ENCODE measurements at regions not wholly inside any gene's neighbourhood (a gene's known extent, or its start where the extent isn't known, plus 50 kb on each side); places are given as distances from the start of the nearest gene placed in this dataset.

DNA sequence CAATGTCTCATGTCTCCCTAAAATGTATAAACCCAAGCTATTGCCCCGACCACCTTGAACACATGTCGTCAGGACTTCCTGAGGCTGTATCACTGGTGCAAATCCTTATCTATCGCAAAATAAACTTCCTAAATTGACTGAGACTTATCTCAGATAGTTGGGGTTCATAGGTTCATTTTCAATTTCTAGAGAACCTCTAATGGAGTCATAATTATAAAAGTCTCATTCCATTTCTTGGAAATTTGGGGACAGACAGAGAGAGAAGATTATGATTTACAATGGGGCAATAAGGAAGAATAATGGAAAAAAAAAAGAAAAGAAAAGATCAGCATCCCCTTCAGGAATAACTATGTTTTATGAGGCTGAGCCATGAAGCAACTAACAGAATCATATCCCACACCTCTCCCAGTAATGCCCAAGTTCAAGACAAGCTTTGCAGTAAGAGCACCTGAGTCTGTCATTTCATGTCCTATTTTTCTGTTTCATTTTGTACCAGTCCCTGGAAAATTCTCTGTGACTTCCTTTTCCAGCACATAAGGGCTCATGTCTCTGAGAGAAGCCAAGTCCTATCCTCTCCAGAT, 70.0 kb upstream of the ETS2 start:
- DNase-seq (ENCODE audit: extremely low read depth, low read depth) = no peak
- TF ChIP-seq, protein P1, sequence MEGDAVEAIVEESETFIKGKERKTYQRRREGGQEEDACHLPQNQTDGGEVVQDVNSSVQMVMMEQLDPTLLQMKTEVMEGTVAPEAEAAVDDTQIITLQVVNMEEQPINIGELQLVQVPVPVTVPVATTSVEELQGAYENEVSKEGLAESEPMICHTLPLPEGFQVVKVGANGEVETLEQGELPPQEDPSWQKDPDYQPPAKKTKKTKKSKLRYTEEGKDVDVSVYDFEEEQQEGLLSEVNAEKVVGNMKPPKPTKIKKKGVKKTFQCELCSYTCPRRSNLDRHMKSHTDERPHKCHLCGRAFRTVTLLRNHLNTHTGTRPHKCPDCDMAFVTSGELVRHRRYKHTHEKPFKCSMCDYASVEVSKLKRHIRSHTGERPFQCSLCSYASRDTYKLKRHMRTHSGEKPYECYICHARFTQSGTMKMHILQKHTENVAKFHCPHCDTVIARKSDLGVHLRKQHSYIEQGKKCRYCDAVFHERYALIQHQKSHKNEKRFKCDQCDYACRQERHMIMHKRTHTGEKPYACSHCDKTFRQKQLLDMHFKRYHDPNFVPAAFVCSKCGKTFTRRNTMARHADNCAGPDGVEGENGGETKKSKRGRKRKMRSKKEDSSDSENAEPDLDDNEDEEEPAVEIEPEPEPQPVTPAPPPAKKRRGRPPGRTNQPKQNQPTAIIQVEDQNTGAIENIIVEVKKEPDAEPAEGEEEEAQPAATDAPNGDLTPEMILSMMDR (IDR thresholded peaks at IDR 0.05; ENCODE audit: low read depth, low read length) = no peak

GRCh38 chr21:38740090-38740489, 65.6 kb upstream of the ETS2 start:
- TF ChIP-seq, protein P1 (IDR thresholded peaks at IDR 0.05; ENCODE audit: low read depth, low read length) = no peak
- DNase-seq (ENCODE audit: extremely low read depth, low read depth) = no peak

DNA sequence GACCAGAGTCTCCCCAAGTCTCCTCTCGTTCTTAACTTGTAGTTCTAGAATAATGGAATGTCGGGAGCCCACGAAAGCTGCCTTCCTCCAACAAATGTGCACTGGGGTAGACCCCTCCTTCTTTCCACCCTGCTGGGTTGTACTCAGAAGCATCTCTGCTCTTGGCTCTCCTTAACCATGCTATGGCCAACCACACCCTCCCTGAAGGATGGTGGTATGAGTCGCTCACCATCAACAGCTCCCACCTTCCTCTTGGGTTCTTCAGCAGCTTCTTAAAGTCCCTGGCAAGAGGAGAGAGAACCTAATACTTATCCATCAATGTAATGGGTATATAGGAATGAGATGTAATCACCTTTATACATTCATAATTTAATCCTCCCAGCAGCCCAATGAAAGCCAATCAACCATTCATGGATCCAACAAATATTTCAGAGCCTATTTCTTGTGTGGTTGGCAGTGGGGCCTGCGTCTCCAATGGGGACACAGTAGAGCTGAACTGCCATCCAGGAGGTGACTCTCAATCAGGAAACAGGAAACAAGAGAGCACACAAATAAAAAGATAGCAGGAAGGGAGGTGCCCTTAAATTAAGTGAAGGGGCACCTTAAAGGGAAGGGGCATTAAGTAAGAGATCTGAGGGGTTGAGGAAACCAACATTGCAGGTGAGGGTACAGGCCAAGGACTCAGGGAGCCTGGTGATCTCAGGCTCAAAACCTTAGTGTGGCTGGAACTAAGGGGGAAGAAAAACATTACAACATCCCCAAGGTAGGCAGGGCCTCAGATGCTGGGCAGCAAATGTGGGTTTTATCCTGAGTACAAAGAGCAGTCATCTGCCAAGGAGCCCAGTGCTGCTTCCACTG, 64.4 kb upstream of the ETS2 start:
- TF ChIP-seq, protein P1 (IDR thresholded peaks at IDR 0.05; ENCODE audit: low read depth, low read length) = no peak
- DNase-seq (ENCODE audit: extremely low read depth, low read depth) = no peak

DNA sequence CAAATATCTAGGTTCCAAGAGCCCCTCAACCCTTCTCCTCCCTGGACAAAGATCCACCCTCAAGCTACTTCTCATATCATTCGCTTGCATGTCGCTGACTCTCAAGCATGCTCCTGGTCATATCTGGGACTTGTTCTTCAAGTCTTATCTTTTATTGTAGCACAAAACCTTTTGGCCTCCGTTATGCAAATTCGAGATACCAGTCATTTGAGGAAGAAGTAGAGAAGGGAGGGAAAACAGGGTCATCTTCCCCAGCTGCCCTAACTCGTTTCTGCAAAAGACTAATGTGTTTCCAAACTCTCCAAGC, 63.8 kb upstream of the ETS2 start:
- TF ChIP-seq, protein P1 (IDR thresholded peaks at IDR 0.05; ENCODE audit: low read depth, low read length) = no peak
- no peak for DNase-seq (ENCODE audit: extremely low read depth, low read depth)

- no peak for DNase-seq (ENCODE audit: extremely low read depth, low read depth)
- TF ChIP-seq, protein P1 (IDR thresholded peaks at IDR 0.05; ENCODE audit: low read depth, low read length) = no peak
Observed at GRCh38 chr21:38742580-38743260, 63.0 kb upstream of the ETS2 start.

DNA sequence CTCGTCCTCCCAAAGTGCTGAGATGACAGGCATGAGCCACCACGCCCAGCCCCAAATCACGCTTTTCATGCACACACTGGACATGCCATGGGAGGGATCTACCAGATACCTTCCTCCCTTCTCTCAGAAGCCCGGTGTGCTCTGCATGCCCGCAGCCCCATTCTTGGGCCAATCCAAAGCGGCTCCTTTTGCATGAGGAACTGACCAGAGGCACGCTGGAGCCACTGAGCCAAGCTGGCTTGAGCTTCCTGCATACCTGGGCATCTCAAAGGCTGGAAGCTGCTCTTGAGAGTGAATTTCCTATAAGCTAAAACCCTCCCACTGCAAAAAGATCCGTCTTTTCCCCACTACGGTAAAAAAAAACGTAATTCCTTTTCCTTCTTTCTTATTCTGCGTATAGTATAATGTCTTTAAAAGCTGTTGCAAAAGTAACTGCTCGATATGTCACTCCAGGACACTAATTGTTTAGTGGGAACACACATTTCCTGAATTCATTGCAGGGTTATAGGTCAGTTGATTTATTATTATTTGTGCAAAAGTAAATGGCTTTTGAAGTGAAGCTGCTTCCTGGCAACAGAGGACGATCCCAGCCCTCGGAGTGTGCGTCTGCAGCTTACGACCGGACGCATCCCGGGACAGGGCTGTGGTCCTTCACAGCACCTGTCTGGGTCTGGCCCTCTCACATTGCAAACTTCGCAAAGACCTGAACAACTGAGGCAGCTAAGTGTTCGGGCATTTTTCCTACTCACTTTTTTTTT, 61.8 kb upstream of the ETS2 start:
- no peak for DNase-seq (ENCODE audit: extremely low read depth, low read depth)
- TF ChIP-seq, protein P1 (IDR thresholded peaks at IDR 0.05; ENCODE audit: low read depth, low read length) = no peak
